GM12878 (cell line): ENCODE measurements at regions not wholly inside any gene's neighbourhood (a gene's known extent, or its start where the extent isn't known, plus 50 kb on each side); places are given as distances from the start of the nearest gene placed in this dataset.

Source experiments
- ATF7 ChIP-seq: fragments of 450-650 bp; IDR thresholded peaks from 2 replicates; pipeline ENCODE4 v1.6.1; 2016; ENCODE audit warnings: low read depth, mild to moderate bottlenecking
- CBFB ChIP-seq: IDR thresholded peaks from 2 replicates; pipeline ENCODE4 v1.6.1; 2016; ENCODE audit warnings: antibody characterized with exemption, low read depth
- CBX3 ChIP-seq: fragments of 200-600 bp; sonication (generic); IDR thresholded peaks from 2 replicates; pipeline ENCODE4 v1.6.1; 2016; ENCODE audit warnings: low read depth, borderline replicate concordance
- CREB1 ChIP-seq: IDR thresholded peaks from 2 replicates; pipeline ENCODE4 v1.6.1; 2012; ENCODE audit warnings: low read depth, mild to moderate bottlenecking, inconsistent platforms
- ETV6 ChIP-seq, 2 experiments: fragments of 450-650 bp in 1 of 2; IDR thresholded peaks in 1 of 2; conservative IDR thresholded peaks in 1 of 2; 2 replicates each; pipeline ENCODE4 v1.6.1; 2014; ENCODE audit warnings: antibody characterized with exemption in 1 of 2, borderline replicate concordance in 1 of 2, low read depth in 1 of 2, mild to moderate bottlenecking in 1 of 2, moderate library complexity in 1 of 2
- HDAC6 ChIP-seq: fragments of 200-600 bp; sonication (generic); IDR thresholded peaks from one replicate; pipeline ENCODE4 v1.8.0; 2017; ENCODE audit warnings: antibody characterized with exemption; ENCODE audit not compliant: unreplicated experiment
- KAT2A ChIP-seq: conservative IDR thresholded peaks from 2 replicates; pipeline ENCODE4 v1.6.1; 2011; ENCODE audit warnings: low read depth, low read length; ENCODE audit not compliant: control insufficient read depth
- KDM1A ChIP-seq: fragments of 200-600 bp; sonication (generic); IDR thresholded peaks from 2 replicates; pipeline ENCODE4 v1.6.1; 2016; ENCODE audit warnings: borderline replicate concordance
- MTA3 ChIP-seq: IDR thresholded peaks from 2 replicates; pipeline ENCODE4 v1.6.1; 2012; ENCODE audit warnings: low read length, inconsistent platforms, borderline replicate concordance
- NBN ChIP-seq: fragments of 450-650 bp; IDR thresholded peaks from 2 replicates; pipeline ENCODE4 v1.6.1; 2016
- RAD21 ChIP-seq: IDR thresholded peaks from 2 replicates; pipeline ENCODE4 v1.6.1; 2011; ENCODE audit warnings: mild to moderate bottlenecking, low read depth, low read length, moderate library complexity; ENCODE audit not compliant: insufficient read depth
- RUNX3 ChIP-seq: IDR thresholded peaks from 2 replicates; pipeline ENCODE4 v1.6.1; 2012; ENCODE audit warnings: low read length, inconsistent platforms
- SMC3 ChIP-seq: IDR thresholded peaks from 2 replicates; pipeline ENCODE4 v1.6.1; 2011; ENCODE audit warnings: low read length, improper control_type of control experiment, borderline replicate concordance
- YY1 ChIP-seq: IDR thresholded peaks from 2 replicates; pipeline ENCODE4 v1.6.1; 2011; ENCODE audit warnings: low read depth, mild to moderate bottlenecking, low read length
- ZNF384 ChIP-seq: IDR thresholded peaks from 2 replicates; pipeline ENCODE4 v1.6.1; 2012; ENCODE audit warnings: low read depth, mild to moderate bottlenecking, low read length, improper control_type of control experiment, borderline replicate concordance
- TF ChIP-seq, protein P1 (sequence below): IDR thresholded peaks from 2 replicates; pipeline ENCODE4 v1.6.1; 2011; ENCODE audit warnings: borderline replicate concordance, low read depth, mild to moderate bottlenecking, moderate library complexity, mixed read lengths, low read length; ENCODE audit not compliant: insufficient read depth; ENCODE audit errors: extremely low read length
- TF ChIP-seq, protein P2 (sequence below): fragments of 150-350 bp; IDR thresholded peaks from 2 replicates; pipeline ENCODE4 v1.6.1; 2016; ENCODE audit warnings: low read depth, low read length
- TF ChIP-seq, protein P3 (sequence below): IDR thresholded peaks from 2 replicates; pipeline ENCODE4 v1.6.1; 2012; ENCODE audit warnings: low read length, inconsistent platforms
- TF ChIP-seq, protein P4 (sequence below): fragments of 450-650 bp; IDR thresholded peaks from 2 replicates; pipeline ENCODE4 v1.6.1; 2017; ENCODE audit warnings: mild to moderate bottlenecking

DNA sequence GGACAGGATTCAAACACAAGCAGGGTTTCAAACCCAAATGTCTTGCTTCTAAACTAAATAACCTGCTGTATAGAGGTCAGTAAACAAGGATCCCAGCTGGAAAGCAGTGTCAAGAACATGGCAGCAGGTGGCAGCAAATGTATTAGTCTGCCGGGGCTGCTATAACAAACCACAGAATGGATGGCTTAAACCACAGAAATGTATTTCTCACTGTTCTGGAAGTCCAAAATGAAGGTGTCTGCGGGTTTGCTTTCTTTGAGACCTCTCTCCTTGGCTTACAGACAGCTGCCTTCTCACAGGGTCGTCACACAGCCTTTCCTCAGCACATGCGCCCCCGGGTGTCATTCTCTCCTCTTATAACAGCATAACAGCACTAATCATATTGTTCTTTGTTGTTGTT, 65.1 kb upstream of the LRRC55 start (continued):
- TF ChIP-seq NBN (no peak), CBFB (0 out of 2 replicates have a peak, but pooled peaks have one; percentile 38), MTA3 (no peak), KDM1A (no peak), CBX3 (no peak), RAD21 (peak; percentile 56), CREB1 (no peak), KAT2A (no peak), SMC3 (peak; percentile 60), ATF7 (no peak), ETV6 (conservative IDR thresholded peaks at IDR 0.05 in 1 of 2, IDR thresholded peaks at IDR 0.05 in 1 of 2; ENCODE audit: borderline replicate concordance in 1 of 2, low read depth in 1 of 2) (no peak), YY1 (peak; percentile 44; the same call in 1 of the 2 replicates), RUNX3 (peak; percentile 64), HDAC6 (no peak), ZNF384 (no peak)
- TF ChIP-seq, protein P1, sequence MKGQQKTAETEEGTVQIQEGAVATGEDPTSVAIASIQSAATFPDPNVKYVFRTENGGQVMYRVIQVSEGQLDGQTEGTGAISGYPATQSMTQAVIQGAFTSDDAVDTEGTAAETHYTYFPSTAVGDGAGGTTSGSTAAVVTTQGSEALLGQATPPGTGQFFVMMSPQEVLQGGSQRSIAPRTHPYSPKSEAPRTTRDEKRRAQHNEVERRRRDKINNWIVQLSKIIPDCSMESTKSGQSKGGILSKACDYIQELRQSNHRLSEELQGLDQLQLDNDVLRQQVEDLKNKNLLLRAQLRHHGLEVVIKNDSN: no peak
- TF ChIP-seq, protein P2, sequence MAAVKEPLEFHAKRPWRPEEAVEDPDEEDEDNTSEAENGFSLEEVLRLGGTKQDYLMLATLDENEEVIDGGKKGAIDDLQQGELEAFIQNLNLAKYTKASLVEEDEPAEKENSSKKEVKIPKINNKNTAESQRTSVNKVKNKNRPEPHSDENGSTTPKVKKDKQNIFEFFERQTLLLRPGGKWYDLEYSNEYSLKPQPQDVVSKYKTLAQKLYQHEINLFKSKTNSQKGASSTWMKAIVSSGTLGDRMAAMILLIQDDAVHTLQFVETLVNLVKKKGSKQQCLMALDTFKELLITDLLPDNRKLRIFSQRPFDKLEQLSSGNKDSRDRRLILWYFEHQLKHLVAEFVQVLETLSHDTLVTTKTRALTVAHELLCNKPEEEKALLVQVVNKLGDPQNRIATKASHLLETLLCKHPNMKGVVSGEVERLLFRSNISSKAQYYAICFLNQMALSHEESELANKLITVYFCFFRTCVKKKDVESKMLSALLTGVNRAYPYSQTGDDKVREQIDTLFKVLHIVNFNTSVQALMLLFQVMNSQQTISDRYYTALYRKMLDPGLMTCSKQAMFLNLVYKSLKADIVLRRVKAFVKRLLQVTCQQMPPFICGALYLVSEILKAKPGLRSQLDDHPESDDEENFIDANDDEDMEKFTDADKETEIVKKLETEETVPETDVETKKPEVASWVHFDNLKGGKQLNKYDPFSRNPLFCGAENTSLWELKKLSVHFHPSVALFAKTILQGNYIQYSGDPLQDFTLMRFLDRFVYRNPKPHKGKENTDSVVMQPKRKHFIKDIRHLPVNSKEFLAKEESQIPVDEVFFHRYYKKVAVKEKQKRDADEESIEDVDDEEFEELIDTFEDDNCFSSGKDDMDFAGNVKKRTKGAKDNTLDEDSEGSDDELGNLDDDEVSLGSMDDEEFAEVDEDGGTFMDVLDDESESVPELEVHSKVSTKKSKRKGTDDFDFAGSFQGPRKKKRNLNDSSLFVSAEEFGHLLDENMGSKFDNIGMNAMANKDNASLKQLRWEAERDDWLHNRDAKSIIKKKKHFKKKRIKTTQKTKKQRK: no peak
- TF ChIP-seq, protein P3, sequence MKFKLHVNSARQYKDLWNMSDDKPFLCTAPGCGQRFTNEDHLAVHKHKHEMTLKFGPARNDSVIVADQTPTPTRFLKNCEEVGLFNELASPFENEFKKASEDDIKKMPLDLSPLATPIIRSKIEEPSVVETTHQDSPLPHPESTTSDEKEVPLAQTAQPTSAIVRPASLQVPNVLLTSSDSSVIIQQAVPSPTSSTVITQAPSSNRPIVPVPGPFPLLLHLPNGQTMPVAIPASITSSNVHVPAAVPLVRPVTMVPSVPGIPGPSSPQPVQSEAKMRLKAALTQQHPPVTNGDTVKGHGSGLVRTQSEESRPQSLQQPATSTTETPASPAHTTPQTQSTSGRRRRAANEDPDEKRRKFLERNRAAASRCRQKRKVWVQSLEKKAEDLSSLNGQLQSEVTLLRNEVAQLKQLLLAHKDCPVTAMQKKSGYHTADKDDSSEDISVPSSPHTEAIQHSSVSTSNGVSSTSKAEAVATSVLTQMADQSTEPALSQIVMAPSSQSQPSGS: no peak
- TF ChIP-seq, protein P4, sequence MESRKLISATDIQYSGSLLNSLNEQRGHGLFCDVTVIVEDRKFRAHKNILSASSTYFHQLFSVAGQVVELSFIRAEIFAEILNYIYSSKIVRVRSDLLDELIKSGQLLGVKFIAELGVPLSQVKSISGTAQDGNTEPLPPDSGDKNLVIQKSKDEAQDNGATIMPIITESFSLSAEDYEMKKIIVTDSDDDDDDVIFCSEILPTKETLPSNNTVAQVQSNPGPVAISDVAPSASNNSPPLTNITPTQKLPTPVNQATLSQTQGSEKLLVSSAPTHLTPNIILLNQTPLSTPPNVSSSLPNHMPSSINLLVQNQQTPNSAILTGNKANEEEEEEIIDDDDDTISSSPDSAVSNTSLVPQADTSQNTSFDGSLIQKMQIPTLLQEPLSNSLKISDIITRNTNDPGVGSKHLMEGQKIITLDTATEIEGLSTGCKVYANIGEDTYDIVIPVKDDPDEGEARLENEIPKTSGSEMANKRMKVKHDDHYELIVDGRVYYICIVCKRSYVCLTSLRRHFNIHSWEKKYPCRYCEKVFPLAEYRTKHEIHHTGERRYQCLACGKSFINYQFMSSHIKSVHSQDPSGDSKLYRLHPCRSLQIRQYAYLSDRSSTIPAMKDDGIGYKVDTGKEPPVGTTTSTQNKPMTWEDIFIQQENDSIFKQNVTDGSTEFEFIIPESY: no peak
